ENCODE measurements at regions not wholly inside any gene's neighbourhood (a gene's known extent, or its start where the extent isn't known, plus 50 kb on each side); places are given as distances from the start of the nearest gene placed in this dataset.

DNA sequence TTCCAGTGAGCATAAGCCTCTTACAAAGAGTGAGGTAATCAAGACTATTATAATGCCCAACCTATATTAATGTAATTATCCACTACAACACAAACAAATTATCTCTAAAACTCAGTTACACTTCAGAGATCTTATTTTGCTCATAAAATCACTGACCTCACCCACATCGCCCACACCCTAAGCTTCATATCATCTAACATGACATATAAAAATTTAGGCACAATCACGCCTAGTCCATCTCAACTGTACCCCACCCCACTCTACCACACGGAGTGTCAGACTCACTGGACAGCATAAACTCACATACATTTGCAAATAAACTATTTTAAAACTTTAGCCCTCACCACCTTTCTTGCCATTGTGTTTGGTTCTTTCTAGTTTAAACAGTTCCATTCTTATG is 252.4 kb downstream of the PCDH7 start:
- no CpG with 5 or more reads among the region's 3 CpGs for WGBS (ENCODE audit: extremely low coverage, insufficient read length, low lambda C conversion rate)
- no peaks in the 10 kb centered on the region for H3K79me2 ChIP-seq (ENCODE audit: insufficient read depth, low read length)
- H2BK120ac ChIP-seq (ENCODE audit: low read depth, low read length, poor library complexity, severe bottlenecking), result no peak overlapping the region
- TF ChIP-seq, protein P1, sequence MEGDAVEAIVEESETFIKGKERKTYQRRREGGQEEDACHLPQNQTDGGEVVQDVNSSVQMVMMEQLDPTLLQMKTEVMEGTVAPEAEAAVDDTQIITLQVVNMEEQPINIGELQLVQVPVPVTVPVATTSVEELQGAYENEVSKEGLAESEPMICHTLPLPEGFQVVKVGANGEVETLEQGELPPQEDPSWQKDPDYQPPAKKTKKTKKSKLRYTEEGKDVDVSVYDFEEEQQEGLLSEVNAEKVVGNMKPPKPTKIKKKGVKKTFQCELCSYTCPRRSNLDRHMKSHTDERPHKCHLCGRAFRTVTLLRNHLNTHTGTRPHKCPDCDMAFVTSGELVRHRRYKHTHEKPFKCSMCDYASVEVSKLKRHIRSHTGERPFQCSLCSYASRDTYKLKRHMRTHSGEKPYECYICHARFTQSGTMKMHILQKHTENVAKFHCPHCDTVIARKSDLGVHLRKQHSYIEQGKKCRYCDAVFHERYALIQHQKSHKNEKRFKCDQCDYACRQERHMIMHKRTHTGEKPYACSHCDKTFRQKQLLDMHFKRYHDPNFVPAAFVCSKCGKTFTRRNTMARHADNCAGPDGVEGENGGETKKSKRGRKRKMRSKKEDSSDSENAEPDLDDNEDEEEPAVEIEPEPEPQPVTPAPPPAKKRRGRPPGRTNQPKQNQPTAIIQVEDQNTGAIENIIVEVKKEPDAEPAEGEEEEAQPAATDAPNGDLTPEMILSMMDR (conservative IDR thresholded peaks at IDR 0.05), result no peak
- no peaks in the 10 kb centered on the region for H3K9me3 Mint-ChIP-seq
- no peak overlapping the region for H3T11ph ChIP-seq (ENCODE audit: low read length)
- H3K79me1 ChIP-seq (ENCODE audit: insufficient read depth, low read depth, low read length, poor library complexity, severe bottlenecking), result no peaks in the 10 kb centered on the region
- no peak overlapping the region for H2AK5ac ChIP-seq (ENCODE audit: insufficient read length, low read length)
- H3K9me3 ChIP-seq (ENCODE audit: control insufficient read depth, low read depth, low read length), result no peaks in the 10 kb centered on the region
- no peak overlapping the region for H2BK15ac ChIP-seq (ENCODE audit: low read depth, low read length)
- no peaks in the 10 kb centered on the region for H3K4me1 ChIP-seq (ENCODE audit: insufficient read depth, low read length)
- H3K23ac ChIP-seq (ENCODE audit: insufficient read length, low read depth, low read length), result no peak overlapping the region
- H3K56ac ChIP-seq (ENCODE audit: insufficient read length, low read depth, low read length), result no peak overlapping the region
- H3K27ac Mint-ChIP-seq, result peak overlapping the region in 1 of 3 experiments; percentile 73; a peak in 3 of 7 replicates
- H2BK5ac ChIP-seq (ENCODE audit: insufficient read length, low read length), result no peak overlapping the region
- H4K5ac ChIP-seq (ENCODE audit: insufficient read length, low read depth, low read length), result no peak overlapping the region
- H3K4ac ChIP-seq (ENCODE audit: low read depth, low read length), result no peak overlapping the region
- H3K4me1 Mint-ChIP-seq, result peaks cover 25 to 46% of the 10 kb centered on the region in 2 experiments
- no peaks in the 10 kb centered on the region for H3K36me3 Mint-ChIP-seq (ENCODE audit: insufficient read depth in 1 of 3, low read depth in 3 of 3)
- H3K27ac ChIP-seq (ENCODE audit: insufficient read length, low read depth, low read length), result no peak overlapping the region
- H4K8ac ChIP-seq (replicated peaks; ENCODE audit: insufficient read length, low read depth, low read length), result no peak overlapping the region
- H3K14ac ChIP-seq (ENCODE audit: insufficient read depth, low read length), result no peak overlapping the region
- H3K9ac ChIP-seq (ENCODE audit: extremely low read depth, insufficient read length, low read length), result no peak overlapping the region
- H3K27me3 Mint-ChIP-seq (ENCODE audit: low read depth), result no peaks in the 10 kb centered on the region
- no peak overlapping the region for H3K4me3 Mint-ChIP-seq
- H2BK12ac ChIP-seq (ENCODE audit: insufficient read length, low read depth, low read length), result no peak overlapping the region
- no peaks in the 10 kb centered on the region for H3K23me2 ChIP-seq (ENCODE audit: insufficient read length, low read depth, low read length, poor library complexity, severe bottlenecking)
- no peak overlapping the region for H2AFZ ChIP-seq (ENCODE audit: low read length)
- no peaks in the 10 kb centered on the region for H4K20me1 ChIP-seq (ENCODE audit: control insufficient read depth, insufficient read depth, insufficient read length)
- H3K27me3 ChIP-seq (ENCODE audit: insufficient read depth, low read length), result no peaks in the 10 kb centered on the region
- H3K4me2 ChIP-seq (ENCODE audit: insufficient read depth, insufficient read length, low read length), result no peak overlapping the region
- no peak overlapping the region for H2BK20ac ChIP-seq (ENCODE audit: low read depth, low read length, poor library complexity, severe bottlenecking)
- H3K18ac ChIP-seq (ENCODE audit: insufficient read length, low read depth, low read length), result no peak overlapping the region
- DNase-seq, result no peak
- H4K91ac ChIP-seq (ENCODE audit: insufficient read length, low read depth, low read length), result no peak overlapping the region

All from H9 (cell line).